HG02623 (cell line): ENCODE measurements at regions not wholly inside any gene's neighbourhood (a gene's known extent, or its start where the extent isn't known, plus 50 kb on each side); places are given as distances from the start of the nearest gene placed in this dataset.
"Not testable (repeated sequence)": the region's sequence is repeated elsewhere in the genome, so short reads cannot be mapped to it uniquely, and the experiment has no call there.

Source experiments
- ATAC-seq: cut with Tn5 transposase; IDR thresholded peaks from one replicate; pipeline ENCODE4 v1.9.1; 2021; ENCODE audit warnings: moderate library complexity; ENCODE audit not compliant: unreplicated experiment

DNA sequence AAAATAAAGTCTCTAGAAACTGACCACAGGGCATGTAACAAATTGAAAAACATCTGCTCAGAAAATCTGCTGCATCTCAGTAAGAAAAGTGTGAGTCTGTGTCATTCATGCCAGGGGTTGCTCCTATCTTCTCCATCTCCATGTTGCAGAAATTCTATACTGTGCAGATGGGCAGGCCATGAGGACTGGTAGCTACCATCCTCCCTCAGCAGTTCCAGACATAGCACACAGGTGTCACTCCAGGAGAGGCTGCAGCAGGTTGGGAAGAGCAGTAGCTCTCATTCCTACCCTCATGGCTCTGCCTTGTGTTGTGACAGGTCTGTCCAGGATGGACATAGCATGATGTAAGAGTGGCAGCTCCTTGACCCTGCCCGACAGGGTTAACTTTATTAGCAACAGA lies 173.4 kb downstream of the NDUFS4 start:
- ATAC-seq: no peak

DNA sequence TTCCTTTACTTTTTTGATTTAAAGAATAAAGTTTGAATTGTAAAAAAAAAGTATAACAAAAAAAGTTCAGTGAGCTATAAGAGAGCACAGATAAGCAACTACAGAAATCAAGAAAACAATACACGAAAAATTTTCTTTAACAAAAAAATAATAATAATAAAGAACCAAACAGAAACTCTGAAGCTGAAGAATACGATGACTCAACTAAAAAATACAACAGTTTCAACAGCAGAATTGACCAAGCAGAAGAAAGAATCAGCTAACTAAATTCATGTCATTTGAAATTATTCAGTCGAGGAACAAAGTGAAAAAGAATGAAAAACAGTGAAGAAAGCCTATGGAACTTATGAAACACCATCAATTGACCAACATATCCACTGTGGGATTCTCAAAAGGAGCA lies 177.7 kb downstream of the NDUFS4 start:
- ATAC-seq: no peak

DNA sequence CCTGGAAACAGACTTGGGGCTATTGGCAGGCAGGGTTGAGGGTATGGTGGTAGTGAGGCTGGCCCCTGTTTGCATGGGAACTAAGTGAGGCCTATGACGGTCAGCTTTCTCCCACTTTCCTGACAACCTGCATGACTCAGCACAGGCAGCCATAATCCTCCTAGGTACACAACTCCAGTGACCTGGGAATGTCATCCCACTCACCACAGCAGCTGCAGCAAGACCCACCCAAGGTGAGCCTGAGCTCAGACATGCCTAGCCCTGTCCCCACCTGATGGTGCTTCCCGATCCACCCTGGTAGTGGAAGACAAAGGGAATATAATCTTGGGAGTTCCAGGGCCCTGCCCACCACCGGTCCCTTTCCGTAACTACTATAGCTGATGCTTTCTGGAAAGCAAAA lies 178.7 kb downstream of the NDUFS4 start:
- no peak for ATAC-seq

DNA sequence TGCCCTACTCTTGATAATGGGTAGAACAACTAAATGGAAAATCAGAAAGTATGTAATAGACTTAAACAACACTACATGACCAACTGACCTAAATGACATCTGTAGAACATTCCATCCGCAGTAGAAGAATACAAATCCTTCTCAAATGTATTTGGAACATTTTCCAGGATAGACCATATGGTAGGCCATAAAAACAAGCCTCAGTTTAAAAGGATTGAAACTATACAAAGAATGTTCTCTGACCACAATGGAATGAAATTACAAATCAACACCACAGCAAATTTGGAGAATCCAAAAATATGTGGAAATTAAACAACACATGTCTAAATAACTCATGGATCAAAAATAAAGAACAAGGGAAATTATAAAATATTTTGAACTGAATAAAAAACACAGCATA lies 189.2 kb downstream of the NDUFS4 start:
- ATAC-seq: no peak

DNA sequence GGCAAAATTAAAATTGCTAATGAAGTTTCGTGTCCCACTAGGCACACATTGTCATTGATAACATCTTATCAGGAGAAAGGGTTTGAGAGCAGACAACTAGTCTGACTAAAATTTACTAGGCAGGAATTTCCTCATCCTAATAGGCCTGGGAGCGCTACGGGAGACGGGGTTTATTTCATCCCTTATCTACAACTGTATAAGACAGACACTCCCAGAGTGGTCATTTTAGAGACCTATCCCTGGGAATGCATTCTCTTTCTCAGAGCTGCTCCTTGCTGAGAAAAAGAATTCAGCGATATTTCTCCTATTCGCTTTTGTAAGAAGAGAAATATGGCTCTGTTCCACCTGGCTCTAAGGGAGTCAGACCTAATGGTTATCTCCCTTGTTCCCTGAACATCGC lies 191.8 kb downstream of the NDUFS4 start:
- ATAC-seq: not testable (repeated sequence)

DNA sequence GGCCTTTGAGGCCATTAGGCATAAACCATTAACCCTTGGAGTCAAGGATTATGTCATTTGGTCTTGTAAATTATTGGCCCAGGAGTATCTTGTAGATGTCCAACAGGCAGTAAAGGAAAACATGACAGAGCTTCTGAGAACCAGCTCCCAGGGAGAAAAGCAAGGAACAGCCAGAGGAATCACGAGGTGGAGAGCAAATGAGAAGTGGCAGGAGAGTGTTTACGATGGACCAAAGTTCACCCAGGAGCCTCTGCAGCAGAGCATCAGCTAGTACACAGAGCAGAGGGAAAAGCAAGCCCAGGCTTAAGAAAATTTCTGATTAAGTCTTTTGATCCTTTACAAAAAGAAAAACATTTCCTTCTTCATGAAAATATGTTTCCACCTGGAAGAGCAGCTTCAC lies 206.2 kb downstream of the NDUFS4 start:
- no peak for ATAC-seq

DNA sequence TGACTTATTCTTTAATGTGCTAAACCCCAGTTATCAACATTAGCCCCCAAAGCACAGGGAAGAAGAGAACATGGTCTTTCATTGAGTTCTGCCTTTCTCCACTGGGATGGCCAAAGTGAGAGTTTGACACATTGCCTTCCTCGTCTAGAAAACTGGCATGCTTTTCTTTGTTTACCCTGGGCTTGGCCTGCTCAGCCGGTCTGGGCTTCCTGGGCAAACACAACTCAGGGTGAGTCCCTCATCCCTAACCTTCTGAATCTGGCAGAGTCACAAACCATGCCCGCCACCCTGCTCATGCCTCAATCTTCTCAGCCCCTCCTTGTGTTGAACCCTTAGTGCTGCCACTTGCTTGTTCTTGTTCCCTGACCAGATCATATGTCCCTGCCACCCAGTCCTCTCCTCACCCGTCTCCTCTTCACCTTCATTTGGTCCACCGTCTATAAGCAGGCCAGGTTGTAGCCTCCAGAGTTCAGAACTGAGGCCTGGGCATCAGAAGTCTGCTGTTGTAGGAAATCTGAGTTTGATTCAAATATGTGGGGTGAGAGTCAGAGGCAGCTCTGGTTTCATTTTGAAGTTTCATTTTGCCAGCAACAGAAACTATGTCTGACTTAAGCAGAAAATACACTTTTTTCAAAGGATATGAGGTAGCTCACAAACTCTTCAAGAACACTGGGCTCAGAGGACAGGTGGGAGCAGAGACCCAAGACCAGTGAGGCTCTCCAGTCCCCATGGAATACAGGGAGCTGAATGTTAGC lies 217.6 kb downstream of the NDUFS4 start:
- ATAC-seq: no peak

DNA sequence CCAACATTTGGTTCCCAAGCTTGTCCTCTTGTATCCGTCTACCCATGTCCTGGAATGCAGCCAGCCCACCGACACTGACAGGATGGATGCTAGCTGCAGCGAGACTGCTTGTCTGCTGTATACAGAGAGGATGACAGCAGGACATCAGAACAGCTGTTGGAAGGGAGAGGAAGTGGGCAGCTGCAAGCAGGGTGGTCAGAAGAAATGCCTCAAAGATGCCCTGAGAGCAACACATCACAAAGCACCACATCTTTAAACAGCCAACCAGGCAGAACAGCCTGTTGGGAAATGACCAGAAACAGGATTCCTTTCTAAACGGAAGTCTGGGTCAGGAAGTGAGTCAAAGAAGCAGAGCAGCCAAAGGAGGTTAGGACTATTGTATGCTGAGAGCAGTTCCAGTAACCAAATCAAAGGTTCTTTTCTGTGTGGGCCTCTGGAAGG lies 219.1 kb downstream of the NDUFS4 start:
- no peak for ATAC-seq

DNA sequence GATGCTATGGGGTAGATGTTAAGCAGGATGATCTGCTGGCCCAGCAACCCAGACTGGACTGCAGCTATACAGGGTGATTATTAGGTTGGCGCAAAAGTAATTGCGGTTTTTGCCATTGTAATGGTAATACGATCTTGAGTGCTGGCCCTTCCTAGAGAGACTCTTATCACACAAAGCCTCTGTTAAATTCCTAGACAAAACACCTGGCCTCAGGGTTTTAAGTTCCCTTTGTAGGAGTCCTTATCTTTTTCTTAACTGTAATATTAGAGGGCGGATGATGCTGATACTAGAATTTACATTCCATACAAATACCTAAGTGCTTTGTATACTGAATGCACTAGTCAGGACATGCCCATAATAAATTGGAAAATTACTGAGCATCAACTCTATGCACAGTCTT lies 222.2 kb downstream of the NDUFS4 start:
- ATAC-seq: no peak

DNA sequence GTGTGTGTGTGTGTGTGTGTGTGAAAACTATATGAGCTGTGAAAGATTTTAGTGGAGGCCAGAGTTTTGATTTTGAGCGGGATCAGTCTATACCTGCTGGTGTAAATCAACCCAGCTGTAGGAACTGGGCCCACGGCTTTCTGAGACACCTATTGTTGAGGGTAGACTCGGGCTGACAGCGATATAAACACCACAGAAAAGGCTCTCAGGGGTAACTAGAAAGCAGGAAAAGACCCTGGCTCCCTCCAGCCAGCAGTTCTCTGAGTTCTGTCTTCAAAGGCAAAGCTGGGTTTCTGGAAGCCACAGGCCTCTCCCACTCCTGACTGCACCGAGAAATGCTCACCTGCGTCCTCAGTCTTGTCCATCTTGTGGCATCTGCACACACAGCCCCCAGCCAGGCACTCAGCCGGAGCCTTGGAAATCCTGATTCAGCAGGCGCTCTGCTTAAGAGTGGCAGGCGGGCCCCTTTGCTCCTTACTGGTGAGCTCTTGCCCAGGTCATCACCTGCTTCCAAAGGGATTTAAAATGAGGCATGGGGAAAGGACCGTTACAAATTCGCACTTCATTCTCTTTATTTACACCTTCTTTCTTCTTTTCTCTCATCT lies 223.3 kb downstream of the NDUFS4 start:
- ATAC-seq: no peak

DNA sequence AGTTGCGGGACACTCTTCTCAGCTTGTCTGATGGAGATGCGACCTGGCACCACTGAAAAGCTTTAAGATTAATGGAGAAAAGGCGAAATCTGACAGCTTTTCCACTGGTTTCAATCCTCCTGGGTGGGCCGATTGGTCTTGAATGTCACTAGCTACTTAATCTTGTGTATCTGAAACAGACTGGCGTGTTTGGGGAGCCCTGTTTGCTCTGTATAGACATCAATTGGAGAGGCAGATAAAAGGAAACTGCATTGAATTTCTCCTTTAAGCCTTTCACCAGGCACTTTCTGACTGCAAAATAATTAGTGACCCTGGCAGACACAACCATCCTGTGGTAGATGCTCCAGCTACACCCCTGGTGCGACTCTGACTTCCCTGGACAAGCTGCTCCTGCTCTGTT lies 224.2 kb downstream of the NDUFS4 start:
- ATAC-seq: no peak

DNA sequence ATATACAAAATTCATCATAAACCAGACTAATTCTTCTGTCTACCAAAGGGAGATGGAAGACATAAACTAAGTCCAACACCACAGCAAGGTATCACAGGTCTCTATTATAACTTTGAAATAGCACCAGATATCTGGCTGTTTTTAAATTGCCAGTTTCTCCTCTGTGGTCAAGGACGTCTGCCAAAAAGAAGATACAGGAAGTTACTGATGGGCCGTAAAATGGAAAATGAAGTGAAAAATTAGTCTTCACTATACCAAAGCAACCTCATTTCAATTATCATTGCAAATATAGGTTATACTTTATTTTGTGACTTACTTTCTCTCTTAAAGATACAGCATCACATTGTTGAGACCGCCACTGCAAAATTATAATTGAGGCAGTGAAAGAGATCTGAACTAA lies 225.5 kb downstream of the NDUFS4 start:
- no peak for ATAC-seq

DNA sequence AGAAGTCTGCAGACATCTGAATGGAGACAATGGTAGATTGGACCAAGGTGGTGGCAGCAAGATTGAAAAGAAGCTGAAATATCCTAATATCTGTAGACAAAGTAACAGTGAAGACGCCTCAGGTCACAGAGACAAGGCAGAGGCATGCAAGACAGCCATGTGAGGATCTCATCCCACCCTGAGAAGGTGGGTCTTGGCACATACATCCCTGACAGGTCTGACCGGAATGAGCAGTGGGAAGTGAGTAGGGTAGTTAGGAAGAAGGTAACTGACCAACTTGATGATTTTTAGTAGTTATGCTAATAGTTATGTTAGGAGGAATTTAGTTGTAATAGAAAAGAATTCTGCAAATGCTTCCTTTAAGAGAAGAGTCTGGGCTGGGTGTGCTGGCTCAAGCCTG lies 229.6 kb downstream of the NDUFS4 start:
- no peak for ATAC-seq

DNA sequence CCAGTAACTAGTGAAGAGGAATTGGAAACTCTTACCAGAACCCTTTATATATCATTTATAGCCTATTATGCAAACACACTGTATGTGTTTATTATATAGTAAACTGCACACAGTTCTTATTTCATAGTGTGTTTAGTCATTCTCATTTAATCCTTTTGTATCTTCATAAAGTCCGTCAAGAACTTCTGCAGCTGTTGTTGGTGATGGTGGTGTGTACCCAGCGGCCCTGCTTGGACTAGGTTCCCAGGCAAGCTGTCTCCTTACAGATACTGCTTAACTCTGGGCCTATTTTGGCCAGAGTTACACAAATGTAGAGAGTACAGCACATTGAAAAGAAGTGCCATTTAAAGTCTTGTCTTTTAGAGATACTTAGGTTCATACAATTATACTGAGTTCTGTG lies 231.9 kb downstream of the NDUFS4 start:
- no peak for ATAC-seq

DNA sequence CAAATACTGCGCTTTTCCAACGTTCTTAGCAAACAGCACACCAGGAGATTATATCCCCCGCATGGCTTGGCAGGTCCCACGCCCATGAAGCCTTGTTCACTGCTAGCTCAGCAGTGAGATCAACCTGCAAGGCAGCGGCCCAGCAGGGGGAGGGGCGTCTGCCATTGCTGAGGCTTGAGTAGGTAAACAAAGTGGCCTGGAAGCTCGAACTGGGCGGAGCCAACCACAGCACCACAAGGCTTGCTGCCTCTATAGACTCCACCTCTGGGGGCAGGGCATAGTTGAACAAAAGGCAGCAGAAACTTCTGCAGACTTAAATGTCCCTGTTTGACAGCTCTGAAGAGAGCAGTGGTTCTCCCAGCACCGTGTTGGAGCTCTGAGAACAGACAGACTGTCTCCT lies 239.2 kb downstream of the NDUFS4 start:
- ATAC-seq: not testable (repeated sequence)

DNA sequence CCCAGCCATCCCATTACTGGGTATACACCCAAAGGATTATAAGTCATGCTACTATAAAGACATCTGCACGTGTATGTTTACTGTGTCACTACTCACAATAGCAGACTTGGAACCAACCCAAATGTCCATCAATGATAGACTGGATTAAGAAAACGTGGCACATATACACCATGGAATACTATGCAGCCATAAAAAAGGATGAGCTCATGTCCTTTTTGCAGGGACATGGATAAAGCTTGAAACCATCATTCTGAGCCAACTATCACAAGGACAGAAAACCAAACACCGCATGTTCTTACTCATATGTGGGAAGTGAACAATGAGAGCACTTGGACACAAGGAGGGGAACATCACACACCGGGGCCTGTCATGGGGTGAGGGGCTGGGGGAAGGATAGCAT lies 248.0 kb downstream of the NDUFS4 start:
- ATAC-seq: not testable (repeated sequence)

DNA sequence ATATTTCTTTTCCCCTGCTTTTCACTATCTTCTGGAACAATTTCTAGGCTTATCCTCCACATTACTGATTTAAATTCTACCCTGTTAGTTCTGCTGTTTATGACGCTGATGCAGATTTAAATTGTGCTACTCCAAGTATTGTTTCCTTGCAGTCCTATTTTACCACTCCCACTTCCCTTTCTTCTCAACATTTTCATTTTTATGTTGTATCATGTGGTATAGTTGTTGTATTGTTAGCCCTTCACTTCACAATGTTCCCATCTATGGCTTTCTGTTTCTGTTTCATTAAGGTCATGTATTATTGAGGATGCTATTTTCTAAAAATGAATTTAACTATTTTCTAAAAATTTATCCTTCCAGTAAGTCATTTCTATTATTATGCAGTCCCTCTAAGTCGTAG lies 254.4 kb downstream of the NDUFS4 start:
- ATAC-seq: no peak

DNA sequence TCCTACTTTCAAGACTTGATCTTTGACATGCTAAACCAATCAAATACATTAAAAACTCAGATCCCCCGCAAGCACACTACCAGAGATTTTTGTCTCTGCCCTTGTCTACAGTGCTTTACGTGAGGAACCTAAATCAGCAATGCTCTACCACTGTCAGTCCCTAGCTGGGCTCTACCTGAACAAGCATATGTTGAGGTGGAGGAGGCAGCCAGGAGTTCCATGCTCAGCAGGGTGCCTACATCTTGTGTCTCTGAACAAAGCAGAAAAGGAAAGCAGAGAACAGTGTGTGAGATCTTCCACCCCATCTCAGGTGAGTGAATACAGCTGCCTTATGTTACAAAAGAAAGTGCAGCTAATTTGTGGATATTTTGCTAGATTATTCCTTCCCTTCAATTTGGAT lies 255.0 kb downstream of the NDUFS4 start:
- no peak for ATAC-seq

DNA sequence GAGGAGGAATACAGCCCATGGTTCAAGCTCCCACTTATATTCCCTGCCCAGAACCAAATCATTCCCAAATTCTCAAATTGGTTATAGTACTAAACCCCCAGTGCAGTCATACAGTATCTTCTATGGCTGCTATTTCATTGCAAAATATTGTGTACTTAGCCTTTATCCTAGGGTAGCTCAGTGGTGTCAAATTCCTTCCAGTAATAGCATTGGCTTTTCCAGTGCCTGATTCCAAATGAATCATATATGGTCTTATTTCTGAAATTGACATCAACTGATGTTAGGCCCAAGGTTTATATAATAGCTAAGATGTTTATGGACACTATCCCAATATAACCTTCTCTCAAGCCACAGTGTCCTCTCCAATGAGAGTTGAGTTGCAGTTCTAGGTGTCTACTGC lies 256.7 kb downstream of the NDUFS4 start:
- no peak for ATAC-seq

DNA sequence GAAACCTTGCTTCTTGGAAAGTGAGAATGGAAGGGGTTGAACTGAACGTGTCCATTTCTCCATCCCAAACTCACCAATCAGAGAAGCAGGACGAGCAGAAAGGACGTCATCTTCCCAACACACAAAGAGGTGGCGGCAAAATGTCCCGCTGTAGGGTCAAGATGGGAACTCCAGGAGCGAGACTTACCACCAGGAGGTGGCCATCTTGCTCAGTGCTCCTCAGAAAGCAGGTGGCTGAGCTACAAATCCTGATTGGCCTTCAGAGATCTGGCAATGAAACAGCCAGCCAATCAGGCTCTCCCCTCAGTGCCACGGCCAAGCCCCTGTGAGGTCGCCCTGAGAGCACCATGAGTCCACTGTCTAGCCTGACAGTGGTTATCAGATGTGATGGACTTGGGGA lies 259.0 kb downstream of the NDUFS4 start:
- no peak for ATAC-seq

DNA sequence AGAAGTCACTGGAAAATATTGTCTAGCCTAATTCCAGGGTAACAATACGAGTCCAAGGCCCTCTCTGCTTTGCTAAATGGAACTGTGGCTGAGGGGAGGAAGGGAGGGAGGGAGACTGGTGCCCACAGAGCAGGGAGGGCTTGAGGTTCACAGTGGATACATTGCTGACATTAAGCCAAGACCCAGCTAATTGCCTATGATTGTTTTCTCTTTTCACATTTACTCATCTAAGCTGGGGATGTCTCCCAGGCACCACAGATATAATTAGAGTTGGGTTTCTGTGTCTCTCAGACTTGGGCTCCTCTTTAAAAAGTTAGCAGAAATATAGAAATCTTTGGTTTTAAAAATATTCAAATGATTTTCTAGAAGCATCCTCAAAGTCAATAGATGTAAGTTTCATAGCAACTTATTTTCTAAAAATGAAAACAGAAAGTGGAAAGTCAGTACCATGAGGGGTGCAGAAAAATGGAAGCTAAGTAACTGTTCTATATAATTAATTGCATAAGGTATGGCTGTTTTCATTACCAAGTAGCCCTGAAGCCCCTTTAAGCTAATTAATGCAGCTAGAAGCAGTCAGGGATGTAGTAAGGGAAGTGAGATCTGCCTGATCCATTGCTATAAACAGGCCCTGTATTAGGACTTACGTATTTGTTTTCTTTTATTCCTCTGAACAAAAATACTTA lies 259.8 kb downstream of the NDUFS4 start:
- peak; percentile 44 for ATAC-seq

DNA sequence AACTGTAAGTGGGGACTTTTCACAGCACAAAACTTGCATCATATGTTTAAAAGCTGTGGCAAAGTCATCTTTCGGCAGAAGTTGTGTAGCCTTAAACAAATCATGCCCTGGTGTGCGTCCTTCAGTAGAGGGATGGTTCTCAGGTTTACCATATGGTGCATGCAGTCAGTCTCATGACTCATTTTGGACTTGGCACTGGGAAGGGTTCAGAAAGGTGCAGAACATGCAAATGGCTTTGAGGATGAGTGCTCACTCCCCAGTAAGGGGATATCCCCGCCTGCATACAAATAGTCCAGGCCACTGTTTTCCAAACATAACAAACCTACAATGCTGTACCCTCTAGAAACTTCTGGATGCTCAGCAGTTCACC lies 260.3 kb downstream of the NDUFS4 start:
- ATAC-seq: peak; percentile 90
